Esophagus muscularis mucosa (tissue), 4 donors: ENCODE measurements at regions not wholly inside any gene's neighbourhood (a gene's known extent, or its start where the extent isn't known, plus 50 kb on each side); places are given as distances from the start of the nearest gene placed in this dataset.

Source experiments
- DNase-seq: peaks from one replicate; pipeline ENCODE4 v3.0.0-alpha.2; 2017; ENCODE audit errors: extremely low spot score
- H3K27ac ChIP-seq, 4 donors: fragments of 200-600 bp; sonication (generic); replicated peaks in 1 of 4; 1 replicate in 3 of 4; 2 replicates in 1 of 4; pipeline ENCODE4 v1.5.1; 2016 to 2019; ENCODE audit warnings: mild to moderate bottlenecking in 1 of 4
- H3K27me3 ChIP-seq, 4 donors: fragments of 200-600 bp; sonication (generic); one replicate each; pipeline versions ENCODE4 v1.5.1 to v1.6.0; 2016 to 2019
- H3K36me3 ChIP-seq, 4 donors: fragments of 200-600 bp; sonication (generic); one replicate each; pipeline ENCODE4 v1.5.1; 2016 to 2019
- H3K4me1 ChIP-seq, 4 donors: fragments of 200-600 bp; sonication (generic); one replicate each; pipeline ENCODE4 v1.5.1; 2016 to 2019
- H3K4me3 ChIP-seq, 4 donors: fragments of 200-600 bp; sonication (generic); 1 replicate in 2 of 4; 2 replicates in 2 of 4; pipeline ENCODE4 v1.5.1; 2016 to 2019; ENCODE audit warnings: mild to moderate bottlenecking in 4 of 4, moderate library complexity in 1 of 4
- H3K9me3 ChIP-seq, 4 donors: fragments of 200-600 bp; sonication (generic); 1 replicate in 3 of 4; 2 replicates in 1 of 4; pipeline ENCODE4 v1.5.1; 2016 to 2019
- EP300 ChIP-seq: sonication (generic); formaldehyde crosslinking; IDR thresholded peaks from one replicate; pipeline ENCODE4 v1.6.1; 2017; ENCODE audit warnings: antibody characterized with exemption
- POLR2A ChIP-seq: fragments of 450-650 bp; IDR thresholded peaks from one replicate; pipeline ENCODE4 v1.6.1; 2017; ENCODE audit warnings: antibody characterized with exemption, moderate library complexity, mild to moderate bottlenecking, low read depth
- POLR2AphosphoS5 ChIP-seq, 2 donors: sonication (generic); formaldehyde crosslinking; IDR thresholded peaks; one replicate each; pipeline ENCODE4 v1.6.1; 2017; ENCODE audit warnings: antibody characterized with exemption in 2 of 2
- WGBS: methylation state at CpG from one replicate; pipeline ENCODE4 v1.1.5; 2018; 5-methylcytosine and 5-hydroxymethylcytosine counted together
- intact Hi-C: fragments of 100-400 bp; cut with DNase I; formaldehyde crosslinking; loops from one replicate; pipeline ENCODE4 v1.15.1; 2023
- TF ChIP-seq, protein P1 (sequence below), 3 experiments: fragments of 200-600 bp in 2 of 3; fragments of 450-650 bp in 1 of 3; sonication (generic) in 2 of 3; IDR thresholded peaks; one replicate each; pipeline ENCODE4 v1.5.1; 2017 to 2019; ENCODE audit warnings: antibody characterized with exemption in 3 of 3, mild to moderate bottlenecking in 2 of 3, moderate library complexity in 1 of 3

DNA sequence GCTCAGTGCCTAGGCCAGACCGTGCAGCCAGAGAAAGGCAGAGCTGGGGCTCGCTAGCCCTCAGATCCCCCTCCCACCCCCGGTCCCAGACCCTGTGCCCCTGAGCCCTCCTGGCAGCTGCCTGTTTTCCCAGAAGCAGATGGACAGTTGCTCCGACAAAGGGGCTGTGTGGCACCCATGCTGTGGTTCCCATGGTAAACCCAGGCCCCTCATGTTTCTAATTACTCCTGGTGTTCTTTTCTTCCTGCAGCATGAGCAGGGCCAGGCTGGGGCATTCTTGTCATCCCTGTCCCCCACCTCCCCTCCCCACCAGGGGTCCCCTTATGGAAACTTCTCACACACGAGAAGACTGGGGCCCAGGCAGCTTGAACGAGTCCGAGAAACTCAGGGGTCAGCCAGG is 269.6 kb downstream of the HAUS1 start:
- H3K9me3 ChIP-seq = no peaks in the 10 kb centered on the region
- H3K4me1 ChIP-seq = peaks cover 0 to 6% (median 0%) of the 10 kb centered on the region in 4 donors
- intact Hi-C loops = no loop called here
- 79% methylated on average over 7 of the region's 7 CpGs for WGBS
- no peak for DNase-seq
- no peak overlapping the region for H3K27ac ChIP-seq
- H3K27me3 ChIP-seq = no peaks in the 10 kb centered on the region
- H3K4me3 ChIP-seq = no peak overlapping the region
- TF ChIP-seq, protein P1, sequence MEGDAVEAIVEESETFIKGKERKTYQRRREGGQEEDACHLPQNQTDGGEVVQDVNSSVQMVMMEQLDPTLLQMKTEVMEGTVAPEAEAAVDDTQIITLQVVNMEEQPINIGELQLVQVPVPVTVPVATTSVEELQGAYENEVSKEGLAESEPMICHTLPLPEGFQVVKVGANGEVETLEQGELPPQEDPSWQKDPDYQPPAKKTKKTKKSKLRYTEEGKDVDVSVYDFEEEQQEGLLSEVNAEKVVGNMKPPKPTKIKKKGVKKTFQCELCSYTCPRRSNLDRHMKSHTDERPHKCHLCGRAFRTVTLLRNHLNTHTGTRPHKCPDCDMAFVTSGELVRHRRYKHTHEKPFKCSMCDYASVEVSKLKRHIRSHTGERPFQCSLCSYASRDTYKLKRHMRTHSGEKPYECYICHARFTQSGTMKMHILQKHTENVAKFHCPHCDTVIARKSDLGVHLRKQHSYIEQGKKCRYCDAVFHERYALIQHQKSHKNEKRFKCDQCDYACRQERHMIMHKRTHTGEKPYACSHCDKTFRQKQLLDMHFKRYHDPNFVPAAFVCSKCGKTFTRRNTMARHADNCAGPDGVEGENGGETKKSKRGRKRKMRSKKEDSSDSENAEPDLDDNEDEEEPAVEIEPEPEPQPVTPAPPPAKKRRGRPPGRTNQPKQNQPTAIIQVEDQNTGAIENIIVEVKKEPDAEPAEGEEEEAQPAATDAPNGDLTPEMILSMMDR (IDR thresholded peaks at IDR 0.05) = no peak
- TF ChIP-seq EP300 = no peak
- TF ChIP-seq POLR2A = no peak
- TF ChIP-seq POLR2AphosphoS5 (IDR thresholded peaks at IDR 0.05) = no peak
- H3K36me3 ChIP-seq = no peaks in the 10 kb centered on the region

DNA sequence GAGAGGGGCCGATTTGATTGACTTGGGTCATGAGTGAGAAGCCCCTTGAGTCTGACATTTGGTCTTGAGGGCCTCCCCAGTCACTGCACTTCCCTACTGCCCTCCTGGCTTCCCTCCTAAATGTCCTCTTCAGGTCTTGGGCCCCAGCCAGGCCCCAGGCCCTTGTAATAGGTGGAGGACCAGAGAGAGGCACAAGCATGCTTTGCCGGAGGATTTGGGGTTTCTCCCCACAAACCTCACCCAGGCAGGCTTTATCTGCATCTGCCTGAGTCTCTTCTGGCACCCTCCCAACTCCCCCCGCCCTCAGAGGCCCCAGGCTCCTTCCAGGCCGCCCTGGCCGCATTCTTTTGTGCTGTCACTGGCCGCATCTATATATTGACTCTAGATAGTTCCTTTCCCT is 270.7 kb downstream of the HAUS1 start:
- Histone ChIP-seq H3K27me3 (no peaks in the 10 kb centered on the region), H3K9me3 (no peaks in the 10 kb centered on the region), H3K27ac (no peak overlapping the region), H3K4me1 (peaks cover 0 to 6% (median 0%) of the 10 kb centered on the region in 4 donors), H3K4me3 (no peak overlapping the region), H3K36me3 (no peaks in the 10 kb centered on the region)
- WGBS = 87% methylated on average over 5 of the region's 6 CpGs
- intact Hi-C loops = no loop called here
- TF ChIP-seq POLR2AphosphoS5 (IDR thresholded peaks at IDR 0.05) = no peak
- no peak for TF ChIP-seq EP300
- no peak for TF ChIP-seq POLR2A
- TF ChIP-seq, protein P1 (IDR thresholded peaks at IDR 0.05) = no peak
- no peak for DNase-seq

DNA sequence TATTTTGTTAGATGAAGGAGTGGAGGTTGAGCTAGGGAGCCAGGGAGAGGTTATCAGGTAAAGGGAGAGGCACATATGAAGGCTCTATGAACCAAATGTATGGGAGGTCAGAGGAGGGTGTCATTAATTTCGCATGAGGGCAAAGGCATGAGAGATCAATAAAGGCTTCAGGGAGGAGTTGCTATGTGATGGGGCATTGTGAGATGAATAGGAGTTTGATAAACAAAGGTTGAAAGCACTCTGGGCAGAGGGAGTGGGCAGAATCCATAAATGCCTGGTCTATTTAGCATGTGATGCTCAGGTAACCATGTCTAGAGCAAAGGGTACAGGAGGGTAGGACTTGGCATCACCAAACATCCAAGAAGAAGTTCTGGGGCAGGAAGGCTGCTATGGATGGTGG is 273.4 kb downstream of the HAUS1 start:
- Histone ChIP-seq H3K27ac (no peak overlapping the region), H3K4me3 (no peak overlapping the region), H3K36me3 (no peaks in the 10 kb centered on the region), H3K27me3 (no peaks in the 10 kb centered on the region), H3K4me1 (peaks cover 0 to 6% (median 0%) of the 10 kb centered on the region in 4 donors), H3K9me3 (no peaks in the 10 kb centered on the region)
- TF ChIP-seq, protein P1 (IDR thresholded peaks at IDR 0.05) = no peak
- no peak for TF ChIP-seq POLR2A
- no peak for TF ChIP-seq EP300
- no peak for TF ChIP-seq POLR2AphosphoS5 (IDR thresholded peaks at IDR 0.05)
- intact Hi-C loops = no loop called here
- DNase-seq = no peak
- 97% methylated on average over 1 of the region's 1 CpG for WGBS

DNA sequence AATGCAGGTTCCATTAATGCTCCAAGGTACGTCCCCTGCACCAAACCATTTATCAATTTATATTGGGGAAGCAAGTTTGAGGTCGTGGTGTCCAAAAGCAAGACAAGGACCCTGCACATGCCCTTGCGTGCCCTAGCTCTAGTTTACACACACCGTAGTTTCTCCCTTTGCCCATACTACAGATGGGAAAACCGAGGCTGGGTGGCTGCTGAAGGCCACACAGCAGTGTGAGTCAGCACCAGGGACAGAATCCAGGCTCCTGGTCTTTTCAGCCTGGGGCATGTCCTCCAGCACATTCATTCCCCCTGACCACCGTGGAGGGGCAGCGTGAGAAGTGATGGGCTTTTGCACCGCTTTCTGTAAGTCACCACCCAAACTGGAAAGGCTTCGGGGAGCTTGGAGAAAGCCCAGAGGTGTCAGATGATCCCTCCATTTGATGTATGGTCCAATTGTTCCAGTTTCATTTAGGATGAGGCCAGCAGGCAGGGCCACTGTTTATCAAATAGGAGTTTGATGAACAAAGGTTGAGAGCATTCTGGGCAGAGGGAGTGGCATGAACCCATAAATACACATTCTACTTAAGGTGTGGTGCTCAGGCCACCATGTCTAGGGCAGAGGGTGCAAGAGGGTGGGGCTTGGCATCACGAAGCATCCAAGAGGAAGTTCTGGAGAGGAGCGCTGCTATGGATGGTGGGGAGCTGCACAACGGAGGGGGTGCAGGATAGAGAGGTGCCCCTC is 274.1 kb downstream of the HAUS1 start:
- WGBS = 74% methylated on average over 8 of the region's 12 CpGs
- intact Hi-C loops = no loop called here
- Histone ChIP-seq H3K27me3 (no peaks in the 10 kb centered on the region), H3K36me3 (no peaks in the 10 kb centered on the region), H3K4me1 (peaks cover 0 to 6% (median 0%) of the 10 kb centered on the region in 4 donors), H3K4me3 (no peak overlapping the region), H3K27ac (no peak overlapping the region), H3K9me3 (no peaks in the 10 kb centered on the region)
- TF ChIP-seq POLR2A = no peak
- no peak for TF ChIP-seq POLR2AphosphoS5 (IDR thresholded peaks at IDR 0.05)
- DNase-seq = no peak

DNA sequence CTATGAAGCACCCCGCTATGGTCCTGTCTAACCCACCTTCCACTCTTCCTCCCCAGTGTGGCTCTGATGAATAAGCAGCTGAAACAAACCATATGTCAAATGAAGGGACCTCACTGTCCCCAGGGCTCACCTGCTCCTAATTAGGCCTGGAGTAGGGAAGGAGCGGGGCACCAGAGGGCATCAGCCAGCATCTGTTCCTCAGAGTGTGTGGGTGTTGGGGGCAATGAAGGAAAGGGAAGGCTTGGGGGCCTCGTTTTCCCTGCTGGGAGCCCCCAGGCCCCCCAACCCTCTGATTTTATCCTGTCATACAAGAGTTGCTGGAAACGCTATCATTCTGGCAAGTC is 274.7 kb downstream of the HAUS1 start:
- DNase-seq = no peak
- H3K36me3 ChIP-seq = no peaks in the 10 kb centered on the region
- H3K9me3 ChIP-seq = no peaks in the 10 kb centered on the region
- peaks cover 0 to 6% (median 0%) of the 10 kb centered on the region in 4 donors for H3K4me1 ChIP-seq
- 91% methylated on average over 4 of the region's 4 CpGs for WGBS
- no peak overlapping the region for H3K27ac ChIP-seq
- no peak for TF ChIP-seq POLR2A
- TF ChIP-seq, protein P1 (IDR thresholded peaks at IDR 0.05) = no peak
- TF ChIP-seq EP300 = no peak
- H3K27me3 ChIP-seq = no peaks in the 10 kb centered on the region
- intact Hi-C loops = no loop called here
- no peak overlapping the region for H3K4me3 ChIP-seq
